Hepatocyte (in vitro differentiated cells): ENCODE measurements at regions not wholly inside any gene's neighbourhood (a gene's known extent, or its start where the extent isn't known, plus 50 kb on each side); places are given as distances from the start of the nearest gene placed in this dataset.

Experiments used
- DNase-seq: peaks from one replicate; pipeline ENCODE4 v3.0.0-alpha.2; 2016; ENCODE audit warnings: low spot score
- H2AFZ ChIP-seq: fragments of 200-600 bp; sonication (generic); 2 replicates; pipeline ENCODE4 v1.6.0; 2016; ENCODE audit warnings: antibody characterized with exemption, mild to moderate bottlenecking
- H3K27ac ChIP-seq: fragments of 200-600 bp; sonication (generic); 2 replicates; pipeline ENCODE4 v1.5.1; 2016; ENCODE audit warnings: mild to moderate bottlenecking
- H3K27me3 ChIP-seq: fragments of 200-600 bp; sonication (generic); 2 replicates; pipeline ENCODE4 v1.6.1; 2016
- H3K36me3 ChIP-seq: fragments of 200-600 bp; sonication (generic); replicated peaks from 2 replicates; pipeline ENCODE4 v1.5.1; 2016; ENCODE audit warnings: low read depth; ENCODE audit not compliant: insufficient read depth
- H3K4me1 ChIP-seq: fragments of 200-600 bp; sonication (generic); 2 replicates; pipeline ENCODE4 v1.5.1; 2016; ENCODE audit warnings: mild to moderate bottlenecking, moderate library complexity; ENCODE audit not compliant: insufficient read depth
- H3K4me2 ChIP-seq: fragments of 200-600 bp; sonication (generic); 2 replicates; pipeline ENCODE4 v1.6.0; 2016
- H3K4me3 ChIP-seq: fragments of 200-600 bp; sonication (generic); 2 replicates; pipeline ENCODE4 v1.5.1; 2016; ENCODE audit warnings: mild to moderate bottlenecking
- H3K79me2 ChIP-seq: fragments of 200-600 bp; sonication (generic); 2 replicates; pipeline ENCODE4 v1.6.0; 2017; ENCODE audit warnings: mild to moderate bottlenecking
- H3K9me2 ChIP-seq: fragments of 200-600 bp; sonication (generic); replicated peaks from 2 replicates; pipeline ENCODE4 v1.6.0; 2017; ENCODE audit warnings: mild to moderate bottlenecking; ENCODE audit not compliant: insufficient read depth
- H3K9me3 ChIP-seq: fragments of 200-600 bp; sonication (generic); 2 replicates; pipeline ENCODE4 v1.5.1; 2016; ENCODE audit warnings: low read depth, mild to moderate bottlenecking
- H4K20me1 ChIP-seq: fragments of 200-600 bp; sonication (generic); 2 replicates; pipeline ENCODE4 v1.6.0; 2016; ENCODE audit warnings: mild to moderate bottlenecking; ENCODE audit not compliant: insufficient read depth, poor library complexity, severe bottlenecking
- EZH2 ChIP-seq: fragments of 200-600 bp; sonication (generic); IDR thresholded peaks from 2 replicates; pipeline ENCODE4 v1.6.1; 2016; ENCODE audit warnings: antibody characterized with exemption, mild to moderate bottlenecking, borderline replicate concordance
- EZH2phosphoT487 ChIP-seq: fragments of 200-600 bp; sonication (generic); IDR thresholded peaks from one replicate; pipeline ENCODE4 v1.6.1; 2018; ENCODE audit warnings: antibody characterized with exemption, mild to moderate bottlenecking, low read depth, moderate library complexity; ENCODE audit not compliant: unreplicated experiment, severe bottlenecking
- WGBS: methylation state at CpG from one replicate; pipeline ENCODE4 v1.1.6; 2016; ENCODE audit warnings: low lambda C conversion rate; ENCODE audit errors: missing lambda C conversion rate; 5-methylcytosine and 5-hydroxymethylcytosine counted together
- TF ChIP-seq, protein P1 (sequence below): fragments of 200-600 bp; sonication (generic); IDR thresholded peaks from 2 replicates; pipeline ENCODE4 v1.5.1; 2016; ENCODE audit warnings: antibody characterized with exemption, mild to moderate bottlenecking; ENCODE audit not compliant: poor library complexity

DNA sequence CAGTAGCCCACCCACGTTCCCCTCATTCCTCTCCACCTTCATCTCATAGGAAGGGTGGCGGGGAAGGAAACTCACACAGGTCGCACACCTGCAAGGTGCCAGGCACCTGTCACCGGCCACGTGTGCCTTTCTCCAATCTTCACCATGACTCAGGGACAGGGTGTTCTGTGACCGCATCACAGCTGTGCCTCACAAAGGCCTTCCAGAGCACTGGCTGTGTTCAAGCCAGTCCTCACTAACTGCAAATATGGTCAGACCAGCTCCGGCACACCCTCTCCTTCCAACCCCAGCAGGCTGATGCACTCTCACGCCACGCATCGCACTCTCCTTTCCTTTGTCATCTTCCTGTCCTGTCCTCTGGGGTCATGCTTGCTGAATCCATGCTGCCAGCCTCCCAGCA lies 415.9 kb downstream of the IRS2 start:
- H3K27me3 ChIP-seq: no peaks in the 10 kb centered on the region
- no peaks in the 10 kb centered on the region for H3K9me3 ChIP-seq
- no peak overlapping the region for H3K4me2 ChIP-seq
- H3K27ac ChIP-seq: no peak overlapping the region
- H2AFZ ChIP-seq: no peak overlapping the region
- H4K20me1 ChIP-seq: no peaks in the 10 kb centered on the region
- TF ChIP-seq, protein P1, sequence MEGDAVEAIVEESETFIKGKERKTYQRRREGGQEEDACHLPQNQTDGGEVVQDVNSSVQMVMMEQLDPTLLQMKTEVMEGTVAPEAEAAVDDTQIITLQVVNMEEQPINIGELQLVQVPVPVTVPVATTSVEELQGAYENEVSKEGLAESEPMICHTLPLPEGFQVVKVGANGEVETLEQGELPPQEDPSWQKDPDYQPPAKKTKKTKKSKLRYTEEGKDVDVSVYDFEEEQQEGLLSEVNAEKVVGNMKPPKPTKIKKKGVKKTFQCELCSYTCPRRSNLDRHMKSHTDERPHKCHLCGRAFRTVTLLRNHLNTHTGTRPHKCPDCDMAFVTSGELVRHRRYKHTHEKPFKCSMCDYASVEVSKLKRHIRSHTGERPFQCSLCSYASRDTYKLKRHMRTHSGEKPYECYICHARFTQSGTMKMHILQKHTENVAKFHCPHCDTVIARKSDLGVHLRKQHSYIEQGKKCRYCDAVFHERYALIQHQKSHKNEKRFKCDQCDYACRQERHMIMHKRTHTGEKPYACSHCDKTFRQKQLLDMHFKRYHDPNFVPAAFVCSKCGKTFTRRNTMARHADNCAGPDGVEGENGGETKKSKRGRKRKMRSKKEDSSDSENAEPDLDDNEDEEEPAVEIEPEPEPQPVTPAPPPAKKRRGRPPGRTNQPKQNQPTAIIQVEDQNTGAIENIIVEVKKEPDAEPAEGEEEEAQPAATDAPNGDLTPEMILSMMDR: no peak
- TF ChIP-seq EZH2 (no peak), EZH2phosphoT487 (no peak)
- H3K4me1 ChIP-seq: no peaks in the 10 kb centered on the region
- H3K79me2 ChIP-seq: no peaks in the 10 kb centered on the region
- no peak for DNase-seq
- WGBS: 97% methylated on average over 10 of the region's 10 CpGs
- no peaks in the 10 kb centered on the region for H3K9me2 ChIP-seq
- no peak overlapping the region for H3K4me3 ChIP-seq
- no peaks in the 10 kb centered on the region for H3K36me3 ChIP-seq

DNA sequence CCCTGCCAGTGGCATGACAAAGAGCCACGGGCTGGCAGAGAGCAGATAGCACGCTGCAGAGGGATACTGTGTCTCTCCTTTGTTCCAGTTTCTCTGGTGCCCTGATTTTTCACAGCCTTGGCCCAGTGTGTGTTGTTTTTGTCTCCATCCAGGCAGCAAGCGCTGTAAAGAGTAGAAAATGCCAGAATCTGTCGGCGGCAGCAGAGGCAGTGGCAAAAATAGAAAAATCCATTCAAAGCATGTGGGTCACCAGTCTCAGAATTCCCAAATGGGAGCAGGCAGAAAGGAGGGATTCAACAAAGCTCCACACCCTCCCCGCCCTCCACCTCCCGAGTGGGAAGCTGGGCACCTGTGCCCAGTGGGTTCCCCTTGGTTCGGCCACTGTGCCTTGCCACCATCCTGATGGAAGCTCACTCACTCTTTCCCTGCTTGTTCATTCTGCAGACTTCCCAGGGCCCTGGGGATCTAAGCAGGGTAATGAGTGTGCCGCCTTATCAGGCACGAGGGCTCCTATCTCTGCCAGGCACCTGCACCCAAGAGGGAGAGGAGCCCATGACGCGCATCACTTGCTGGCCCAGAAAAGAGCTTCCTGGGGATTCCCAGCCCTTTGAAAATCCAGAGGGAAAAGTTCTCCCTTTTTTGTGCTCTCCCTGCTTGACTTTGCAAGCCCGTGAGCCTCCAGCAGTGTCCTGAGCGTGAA lies 416.9 kb downstream of the IRS2 start:
- no peaks in the 10 kb centered on the region for H3K9me3 ChIP-seq
- H3K27ac ChIP-seq: no peak overlapping the region
- H3K27me3 ChIP-seq: no peaks in the 10 kb centered on the region
- WGBS: 87% methylated on average over 14 of the region's 14 CpGs
- H2AFZ ChIP-seq: no peak overlapping the region
- no peak for TF ChIP-seq EZH2phosphoT487
- TF ChIP-seq EZH2: no peak
- TF ChIP-seq, protein P1: no peak
- H3K36me3 ChIP-seq: no peaks in the 10 kb centered on the region
- H3K4me1 ChIP-seq: no peaks in the 10 kb centered on the region
- H3K9me2 ChIP-seq: no peaks in the 10 kb centered on the region
- DNase-seq: no peak
- H3K4me3 ChIP-seq: no peak overlapping the region
- no peak overlapping the region for H3K4me2 ChIP-seq
- no peaks in the 10 kb centered on the region for H4K20me1 ChIP-seq
- H3K79me2 ChIP-seq: no peaks in the 10 kb centered on the region

DNA sequence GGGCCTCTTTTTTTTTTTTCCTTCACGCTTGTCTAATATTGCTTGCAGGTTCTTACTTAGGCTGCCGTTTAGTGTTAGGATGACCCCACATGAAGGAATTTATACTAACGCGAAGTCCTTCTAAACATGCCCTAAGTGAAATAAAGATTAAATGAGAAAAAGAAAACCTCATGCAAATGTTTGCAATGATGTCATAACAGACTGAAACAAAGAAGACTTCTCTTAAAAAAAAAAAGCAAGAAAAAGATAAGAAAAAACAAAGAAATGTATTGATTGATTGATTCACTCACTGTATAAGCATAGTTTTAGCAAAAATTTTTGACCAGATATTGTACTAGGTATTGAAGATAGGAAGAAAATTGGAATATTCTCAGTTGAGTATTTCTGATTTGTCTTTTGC lies 418.2 kb downstream of the IRS2 start:
- no peak overlapping the region for H3K27ac ChIP-seq
- H4K20me1 ChIP-seq: no peaks in the 10 kb centered on the region
- no peaks in the 10 kb centered on the region for H3K79me2 ChIP-seq
- H3K27me3 ChIP-seq: no peaks in the 10 kb centered on the region
- H3K36me3 ChIP-seq: no peaks in the 10 kb centered on the region
- H3K4me2 ChIP-seq: no peak overlapping the region
- no peaks in the 10 kb centered on the region for H3K9me3 ChIP-seq
- no peak overlapping the region for H3K4me3 ChIP-seq
- no peak overlapping the region for H2AFZ ChIP-seq
- DNase-seq: no peak
- WGBS: 84% methylated on average over 4 of the region's 4 CpGs
- no peaks in the 10 kb centered on the region for H3K4me1 ChIP-seq
- TF ChIP-seq EZH2phosphoT487 (no peak), EZH2 (no peak)
- TF ChIP-seq, protein P1: no peak
- H3K9me2 ChIP-seq: no peaks in the 10 kb centered on the region
